Mucosa of descending colon (tissue), 3 donors: ENCODE measurements at regions not wholly inside any gene's neighbourhood (a gene's known extent, or its start where the extent isn't known, plus 50 kb on each side); places are given as distances from the start of the nearest gene placed in this dataset.

Experiments used
- ATAC-seq: fragments of 200-7000 bp; cut with Tn5 transposase; one replicate; pipeline ENCODE4 v1.9.1; 2020; ENCODE audit warnings: mild to moderate bottlenecking, moderate library complexity
- DNase-seq, 3 donors: peaks; one replicate each; pipeline ENCODE4 v3.0.0-alpha.2; 2020
- H3K36me3 ChIP-seq: fragments of 200-600 bp; one replicate; pipeline ENCODE4 v1.8.0; 2021; ENCODE audit warnings: low read depth, mild to moderate bottlenecking
- H3K4me1 ChIP-seq: fragments of 200-600 bp; one replicate; pipeline ENCODE4 v1.8.0; 2021; ENCODE audit warnings: low read depth, mild to moderate bottlenecking
- H3K4me3 ChIP-seq: fragments of 200-600 bp; one replicate; pipeline ENCODE4 v1.8.0; 2021; ENCODE audit warnings: mild to moderate bottlenecking
- H3K9me3 ChIP-seq: fragments of 200-600 bp; one replicate; pipeline ENCODE4 v1.8.0; 2021; ENCODE audit warnings: mild to moderate bottlenecking
- CTCF ChIP-seq: fragments of 200-600 bp; IDR thresholded peaks from one replicate; pipeline ENCODE4 v1.8.0; 2022; ENCODE audit warnings: antibody characterized with exemption, mild to moderate bottlenecking
- intact Hi-C, 2 donors: fragments of 100-400 bp; cut with DNase I in 1 of 2; cut with micrococcal nuclease in 1 of 2; formaldehyde crosslinking; loops; one replicate each; pipeline versions ENCODE4 v1.11.0 to v1.11.1; 2022; cut with DNase I, micrococcal nuclease
- donor health status: DM: no; HTN: no; CAD: no; lungs with moderate emphysema.
- donor health status: DM: no; HTN: no; CAD: no.
- donor health status: DM: no; HTN: yes; CAD: no.

DNA sequence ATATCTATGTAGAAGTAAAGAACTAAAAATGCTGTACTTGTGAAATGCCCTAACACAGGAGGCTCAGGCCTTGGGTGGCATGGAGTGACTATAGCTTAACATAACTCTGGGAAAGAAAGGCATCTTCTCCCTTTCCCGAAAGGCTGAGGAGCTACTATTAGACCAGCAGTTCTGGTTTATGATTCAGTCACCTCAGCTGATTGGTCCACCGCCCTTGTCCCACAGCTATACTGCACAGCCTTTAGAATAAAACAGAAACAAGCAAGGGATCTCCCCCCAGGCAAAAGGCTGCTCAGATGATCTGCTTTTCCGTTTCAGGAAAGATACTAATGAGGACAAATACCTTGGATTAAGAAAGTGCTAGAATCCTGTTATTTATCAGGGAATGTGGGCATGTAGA, 171.3 kb downstream of the SNCA start:
- no peak for TF ChIP-seq CTCF
- intact Hi-C loops, result no loop called here
- H3K9me3 ChIP-seq, result no peaks in the 10 kb centered on the region
- H3K36me3 ChIP-seq, result no peaks in the 10 kb centered on the region
- no peaks in the 10 kb centered on the region for H3K4me1 ChIP-seq
- DNase-seq (no peak), ATAC-seq (no peak)
- no peak overlapping the region for H3K4me3 ChIP-seq

- no peak for ATAC-seq
- no peaks in the 10 kb centered on the region for H3K4me1 ChIP-seq
- no peak for DNase-seq
Measured at GRCh38 chr4:89664521-89664920, 172.4 kb downstream of the SNCA start.

DNA sequence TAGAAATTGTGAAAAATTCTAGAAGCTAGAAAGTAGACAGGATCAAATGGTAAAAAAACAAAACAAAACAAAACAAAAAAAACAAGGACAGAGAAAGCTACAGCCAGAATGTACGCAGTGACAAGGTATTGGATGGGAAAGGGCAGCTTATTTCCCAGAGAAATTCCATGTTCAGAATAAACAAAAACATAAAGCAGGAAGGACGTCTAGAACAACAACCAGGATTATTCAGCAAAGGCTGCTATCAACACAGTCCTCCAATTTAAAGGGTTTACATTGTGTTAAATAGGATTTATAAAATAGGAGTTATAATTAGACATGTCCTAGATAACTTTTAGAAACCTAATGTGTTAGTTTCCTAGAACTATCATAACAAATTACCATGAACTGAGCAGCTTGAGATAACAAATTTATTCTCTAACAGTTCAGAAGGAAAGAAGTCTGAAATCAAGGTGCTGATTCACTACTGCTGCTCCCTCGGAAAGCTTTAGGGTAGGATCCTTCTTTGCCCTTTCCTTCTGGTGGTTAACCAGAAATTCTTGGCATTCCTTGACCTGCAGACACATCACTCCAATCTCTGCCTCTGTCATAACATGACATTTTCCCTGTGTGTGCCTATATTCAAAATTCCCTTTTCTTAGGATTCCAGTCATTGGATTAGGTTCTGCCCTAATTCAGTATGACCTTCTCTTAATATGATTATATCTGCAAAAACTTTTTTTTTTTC, 175.6 kb downstream of the SNCA start:
- intact Hi-C loops, result no loop called here
- TF ChIP-seq CTCF, result no peak
- Histone ChIP-seq H3K9me3 (no peaks in the 10 kb centered on the region), H3K4me1 (no peaks in the 10 kb centered on the region), H3K36me3 (no peaks in the 10 kb centered on the region), H3K4me3 (no peak overlapping the region)
- DNase-seq (no peak), ATAC-seq (no peak)

More at GRCh38 chr4:89664521-89664920, 172.4 kb downstream of the SNCA start:
- intact Hi-C loops, result no loop called here
- H3K36me3 ChIP-seq, result no peaks in the 10 kb centered on the region
- no peaks in the 10 kb centered on the region for H3K9me3 ChIP-seq
- no peak overlapping the region for H3K4me3 ChIP-seq
- TF ChIP-seq CTCF, result no peak

DNA sequence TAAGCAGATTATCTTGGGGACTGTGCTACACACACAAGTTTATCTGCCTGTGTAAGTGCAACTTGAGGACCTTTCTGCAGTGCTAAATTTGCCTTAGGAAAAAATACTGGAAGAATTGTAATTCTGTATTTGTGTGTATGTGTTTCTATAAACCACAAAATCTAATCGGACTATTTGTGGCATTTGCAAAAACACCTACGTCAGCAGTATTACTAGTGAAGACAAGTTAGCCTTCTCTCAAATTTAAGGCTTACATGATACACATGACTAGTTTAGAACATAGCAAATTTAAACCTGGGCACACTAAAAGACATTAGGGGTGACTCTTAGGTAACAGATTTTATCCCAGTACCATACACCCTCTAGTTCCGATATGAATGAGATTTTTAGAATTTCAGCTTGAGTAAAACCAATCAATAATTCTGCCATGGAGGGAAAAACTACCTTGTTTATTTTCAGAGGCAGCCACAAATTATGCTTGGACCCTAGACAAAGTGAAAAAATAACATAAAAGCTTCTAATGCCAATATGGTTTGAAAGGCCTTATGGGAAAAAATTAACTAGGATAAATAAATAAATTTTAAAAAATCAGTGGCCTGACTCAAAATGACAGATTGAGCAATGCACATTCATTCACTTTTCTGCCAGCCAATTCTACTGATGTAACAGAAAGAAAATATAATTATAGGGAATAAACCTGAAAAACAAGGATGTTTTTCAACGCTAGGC, 176.4 kb downstream of the SNCA start:
- Histone ChIP-seq H3K36me3 (no peaks in the 10 kb centered on the region), H3K9me3 (no peaks in the 10 kb centered on the region), H3K4me1 (no peaks in the 10 kb centered on the region), H3K4me3 (no peak overlapping the region)
- no peak for TF ChIP-seq CTCF
- DNase-seq (no peak), ATAC-seq (no peak)
- intact Hi-C loops, result no loop called here

DNA sequence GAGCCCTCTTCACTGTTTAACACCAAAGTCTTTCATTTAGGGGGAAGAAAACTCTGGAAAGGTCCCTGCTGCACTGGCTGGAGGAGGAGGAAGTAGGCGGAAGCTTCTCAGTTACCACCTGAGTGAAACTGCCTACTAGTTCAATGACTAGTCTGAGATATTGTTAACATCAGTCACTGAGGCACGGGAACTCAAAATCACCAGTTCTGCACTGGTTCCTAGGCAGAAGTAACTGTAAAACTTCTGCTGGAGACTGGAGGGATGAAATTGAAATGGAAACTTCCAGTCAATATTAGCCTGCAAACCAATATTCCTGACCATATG, 178.3 kb downstream of the SNCA start:
- intact Hi-C loops, result no loop called here
- H3K9me3 ChIP-seq, result no peaks in the 10 kb centered on the region
- no peak for TF ChIP-seq CTCF

More for the DNA sequence above, 178.3 kb downstream of the SNCA start:
- Histone ChIP-seq H3K4me3 (no peak overlapping the region), H3K4me1 (no peaks in the 10 kb centered on the region), H3K36me3 (no peaks in the 10 kb centered on the region)
- ATAC-seq (no peak), DNase-seq (no peak)
